GM18508 (cell line): ENCODE measurements at regions not wholly inside any gene's neighbourhood (a gene's known extent, or its start where the extent isn't known, plus 50 kb on each side); places are given as distances from the start of the nearest gene placed in this dataset.

Experiments
- ATAC-seq: cut with Tn5 transposase; IDR thresholded peaks from one replicate; pipeline ENCODE4 v1.9.1; 2021; ENCODE audit warnings: moderate number of reproducible peaks; ENCODE audit not compliant: insufficient read depth, unreplicated experiment

GRCh38 chr9:81741103-81741502, 51.8 kb upstream of the TLE1 start:
- no peak for ATAC-seq

- no peak for ATAC-seq
These were observed 58.7 kb upstream of the TLE1 start for GRCh38 chr9:81748091-81748490.

GRCh38 chr9:81753436-81753835, 64.1 kb upstream of the TLE1 start:
- ATAC-seq = no peak

GRCh38 chr9:81754245-81754644, 64.9 kb upstream of the TLE1 start:
- ATAC-seq = no peak

- no peak for ATAC-seq
These were observed 66.4 kb upstream of the TLE1 start for GRCh38 chr9:81755721-81756120.

GRCh38 chr9:81756561-81756960, 67.2 kb upstream of the TLE1 start:
- ATAC-seq = no peak

- ATAC-seq = no peak
These were observed 68.9 kb upstream of the TLE1 start for GRCh38 chr9:81758123-81758797.

GRCh38 chr9:81759680-81760215, 70.4 kb upstream of the TLE1 start:
- no peak for ATAC-seq

GRCh38 chr9:81767921-81768320, 78.6 kb upstream of the TLE1 start:
- no peak for ATAC-seq

- ATAC-seq = no peak
These were observed 82.2 kb upstream of the TLE1 start for GRCh38 chr9:81771571-81771970.

GRCh38 chr9:81772144-81772543, 82.8 kb upstream of the TLE1 start:
- ATAC-seq = no peak

GRCh38 chr9:81776390-81776789, 87.0 kb upstream of the TLE1 start:
- ATAC-seq = no peak

GRCh38 chr9:81776834-81777233, 87.5 kb upstream of the TLE1 start:
- no peak for ATAC-seq

GRCh38 chr9:81777482-81777881, 88.1 kb upstream of the TLE1 start:
- ATAC-seq = no peak

GRCh38 chr9:81782313-81782995, 93.1 kb upstream of the TLE1 start:
- ATAC-seq = no peak

- ATAC-seq = no peak
These were observed 98.6 kb upstream of the TLE1 start for GRCh38 chr9:81787747-81788632.

- ATAC-seq = no peak
These were observed 100.4 kb upstream of the TLE1 start for GRCh38 chr9:81789721-81790120.

GRCh38 chr9:81790166-81790565, 100.8 kb upstream of the TLE1 start:
- ATAC-seq = no peak

GRCh38 chr9:81791076-81791475, 101.7 kb upstream of the TLE1 start:
- no peak for ATAC-seq

- ATAC-seq = no peak
These were observed 109.3 kb upstream of the TLE1 start for GRCh38 chr9:81798606-81799005.

GRCh38 chr9:81801190-81801589, 111.8 kb upstream of the TLE1 start:
- no peak for ATAC-seq
